GM21360 (cell line): ENCODE measurements at regions not wholly inside any gene's neighbourhood (a gene's known extent, or its start where the extent isn't known, plus 50 kb on each side); places are given as distances from the start of the nearest gene placed in this dataset.

Experiments used
- ATAC-seq: cut with Tn5 transposase; IDR thresholded peaks from one replicate; pipeline ENCODE4 v1.9.1; 2021; ENCODE audit warnings: mild to moderate bottlenecking, moderate library complexity; ENCODE audit not compliant: unreplicated experiment

- ATAC-seq: no peak
These were observed 549.8 kb downstream of the KCTD8 start for GRCh38 chr4:43898836-43899235.

GRCh38 chr4:43903456-43903855, 545.2 kb downstream of the KCTD8 start:
- ATAC-seq: no peak

GRCh38 chr4:43918377-43918776, 530.2 kb downstream of the KCTD8 start:
- ATAC-seq: no peak

GRCh38 chr4:43932448-43932847, 516.2 kb downstream of the KCTD8 start:
- ATAC-seq: no peak

GRCh38 chr4:43943998-43944397, 504.6 kb downstream of the KCTD8 start:
- no peak for ATAC-seq

GRCh38 chr4:43959976-43960375, 488.6 kb downstream of the KCTD8 start:
- ATAC-seq: no peak

- no peak for ATAC-seq
These were observed 480.6 kb downstream of the KCTD8 start for GRCh38 chr4:43968011-43968410.

GRCh38 chr4:43983610-43984009, 465.0 kb downstream of the KCTD8 start:
- ATAC-seq: no peak

GRCh38 chr4:43987331-43987944, 461.2 kb downstream of the KCTD8 start:
- no peak for ATAC-seq

- ATAC-seq: no peak
These were observed 458.1 kb downstream of the KCTD8 start for GRCh38 chr4:43990551-43990950.

GRCh38 chr4:43990963-43991362, 457.6 kb downstream of the KCTD8 start:
- no peak for ATAC-seq

GRCh38 chr4:43992552-43992951, 456.1 kb downstream of the KCTD8 start:
- ATAC-seq: no peak

GRCh38 chr4:43993196-43993902, 455.3 kb downstream of the KCTD8 start:
- no peak for ATAC-seq

- no peak for ATAC-seq
These were observed 448.9 kb downstream of the KCTD8 start for GRCh38 chr4:43999669-44000068.

- no peak for ATAC-seq
These were observed 446.2 kb downstream of the KCTD8 start for GRCh38 chr4:44002368-44002767.

GRCh38 chr4:44016570-44017421, 431.8 kb downstream of the KCTD8 start:
- ATAC-seq: no peak

GRCh38 chr4:44017422-44017739, 431.2 kb downstream of the KCTD8 start:
- ATAC-seq: no peak

GRCh38 chr4:44019721-44020120, 428.9 kb downstream of the KCTD8 start:
- no peak for ATAC-seq

GRCh38 chr4:44025376-44026020, 423.1 kb downstream of the KCTD8 start:
- ATAC-seq: no peak

GRCh38 chr4:44038811-44039210, 409.8 kb downstream of the KCTD8 start:
- no peak for ATAC-seq

GRCh38 chr4:44046491-44046890, 402.1 kb downstream of the KCTD8 start:
- no peak for ATAC-seq
